Cardiac septum (tissue), 1 donor: ENCODE measurements at regions not wholly inside any gene's neighbourhood (a gene's known extent, or its start where the extent isn't known, plus 50 kb on each side); places are given as distances from the start of the nearest gene placed in this dataset.

Experiments used
- DNase-seq: peaks from one replicate; pipeline ENCODE4 v3.0.0-alpha.2; 2020; ENCODE audit warnings: low spot score
- intact Hi-C: fragments of 100-400 bp; cut with DNase I; formaldehyde crosslinking; loops from one replicate; pipeline ENCODE4 v1.14.0; 2022
- donor health status: DM: no; HTN: no; CAD: no.

DNA sequence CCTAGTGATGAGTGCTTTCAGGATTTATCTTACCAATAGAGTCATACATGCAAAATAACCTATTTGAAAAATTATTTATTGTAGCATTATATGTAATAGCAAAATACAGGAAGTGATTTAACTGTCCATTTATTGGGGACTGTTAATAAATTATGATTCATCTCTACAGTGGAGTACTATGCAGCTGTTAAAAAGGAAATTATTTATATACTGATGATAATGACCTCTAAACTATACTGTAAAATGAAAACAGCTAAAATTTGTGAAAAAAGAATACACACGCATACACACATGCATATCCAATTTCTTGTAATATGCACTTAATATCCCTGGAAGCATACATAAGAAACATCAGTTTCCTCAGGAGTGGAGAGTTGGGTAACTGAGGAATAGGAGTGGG, 58.0 kb upstream of the PALM2AKAP2 start:
- DNase-seq: no peak
- intact Hi-C loops: no loop called here

- DNase-seq: no peak
- intact Hi-C loops: no loop called here
Observed at GRCh38 chr9:109723781-109724180, 56.2 kb upstream of the PALM2AKAP2 start.

- no peak for DNase-seq
- intact Hi-C loops: no loop called here
Observed at GRCh38 chr9:109725460-109725859, 54.5 kb upstream of the PALM2AKAP2 start.

- intact Hi-C loops: no loop called here
Observed at GRCh38 chr9:109726119-109726518, 53.9 kb upstream of the PALM2AKAP2 start.

GRCh38 chr9:109728686-109729300, 51.2 kb upstream of the PALM2AKAP2 start:
- no peak for DNase-seq
- intact Hi-C loops: no loop called here

More at GRCh38 chr9:109726119-109726518, 53.9 kb upstream of the PALM2AKAP2 start:
- DNase-seq: no peak

GRCh38 chr9:109729513-109729912, 50.5 kb upstream of the PALM2AKAP2 start:
- no peak for DNase-seq
- intact Hi-C loops: no loop called here
